DND-41 (cell line): ENCODE measurements at regions not wholly inside any gene's neighbourhood (a gene's known extent, or its start where the extent isn't known, plus 50 kb on each side); places are given as distances from the start of the nearest gene placed in this dataset.

Experiments
- EZH2 ChIP-seq: IDR thresholded peaks from 3 replicates; pipeline ENCODE4 v1.6.1; 2012; ENCODE audit warnings: borderline replicate concordance, low read depth, mild to moderate bottlenecking, moderate library complexity, low read length, inconsistent platforms; ENCODE audit not compliant: severe bottlenecking
- TF ChIP-seq, protein P1 (sequence below): IDR thresholded peaks from 2 replicates; pipeline ENCODE4 v1.5.1; 2012; ENCODE audit warnings: borderline replicate concordance, low read length, moderate library complexity, mild to moderate bottlenecking; ENCODE audit not compliant: poor library complexity, severe bottlenecking; ENCODE audit errors: extremely low read depth

DNA sequence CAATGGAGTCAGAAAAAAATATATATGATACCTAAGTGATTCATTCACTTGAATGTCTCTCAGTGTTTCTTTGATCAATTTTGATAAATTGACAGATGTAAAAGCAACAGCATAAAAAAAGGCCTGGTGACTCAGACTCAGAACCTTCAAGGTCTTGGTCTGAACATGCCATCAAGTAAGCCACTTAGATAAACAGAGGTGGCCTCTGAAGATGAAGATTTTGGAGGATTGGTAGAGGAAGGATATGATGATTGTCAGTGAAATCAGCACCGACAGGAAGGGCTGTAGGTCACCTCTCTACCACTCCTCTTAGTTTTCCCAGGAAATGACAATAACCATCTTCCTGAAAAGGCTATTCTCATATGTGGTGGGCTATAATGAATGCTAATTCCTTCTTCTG is 422.8 kb upstream of the EPHA7 start:
- TF ChIP-seq, protein P1, sequence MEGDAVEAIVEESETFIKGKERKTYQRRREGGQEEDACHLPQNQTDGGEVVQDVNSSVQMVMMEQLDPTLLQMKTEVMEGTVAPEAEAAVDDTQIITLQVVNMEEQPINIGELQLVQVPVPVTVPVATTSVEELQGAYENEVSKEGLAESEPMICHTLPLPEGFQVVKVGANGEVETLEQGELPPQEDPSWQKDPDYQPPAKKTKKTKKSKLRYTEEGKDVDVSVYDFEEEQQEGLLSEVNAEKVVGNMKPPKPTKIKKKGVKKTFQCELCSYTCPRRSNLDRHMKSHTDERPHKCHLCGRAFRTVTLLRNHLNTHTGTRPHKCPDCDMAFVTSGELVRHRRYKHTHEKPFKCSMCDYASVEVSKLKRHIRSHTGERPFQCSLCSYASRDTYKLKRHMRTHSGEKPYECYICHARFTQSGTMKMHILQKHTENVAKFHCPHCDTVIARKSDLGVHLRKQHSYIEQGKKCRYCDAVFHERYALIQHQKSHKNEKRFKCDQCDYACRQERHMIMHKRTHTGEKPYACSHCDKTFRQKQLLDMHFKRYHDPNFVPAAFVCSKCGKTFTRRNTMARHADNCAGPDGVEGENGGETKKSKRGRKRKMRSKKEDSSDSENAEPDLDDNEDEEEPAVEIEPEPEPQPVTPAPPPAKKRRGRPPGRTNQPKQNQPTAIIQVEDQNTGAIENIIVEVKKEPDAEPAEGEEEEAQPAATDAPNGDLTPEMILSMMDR: no peak
- no peak for TF ChIP-seq EZH2
